Neural cell (in vitro differentiated cells): ENCODE measurements at regions not wholly inside any gene's neighbourhood (a gene's known extent, or its start where the extent isn't known, plus 50 kb on each side); places are given as distances from the start of the nearest gene placed in this dataset.
"Not testable (repeated sequence)": the region's sequence is repeated elsewhere in the genome, so short reads cannot be mapped to it uniquely, and the experiment has no call there.

ENCODE experiments used
- H2AFZ ChIP-seq: fragments of 200-600, 300-800 bp; sonication (generic), shearing (Covaris generic); 2 replicates; pipeline ENCODE4 v1.6.0; 2014; ENCODE audit warnings: low read depth, mild to moderate bottlenecking, antibody characterized with exemption, low read length, moderate library complexity
- H3F3A ChIP-seq: fragments of 200-600 bp; shearing (Covaris generic); 2 replicates; pipeline ENCODE4 v1.6.1; 2016; ENCODE audit warnings: mild to moderate bottlenecking, moderate library complexity, mixed read lengths, antibody characterized with exemption, low read length; ENCODE audit not compliant: insufficient read depth, poor library complexity, severe bottlenecking
- H3K27ac ChIP-seq: fragments of 200-600, 300-800 bp; sonication (generic), shearing (Covaris generic); 2 replicates; pipeline ENCODE4 v1.5.1; 2014; ENCODE audit warnings: mild to moderate bottlenecking, low read length, moderate library complexity
- H3K27me3 ChIP-seq: fragments of 300-800, 200-600 bp; sonication (generic), shearing (Covaris generic); 2 replicates; pipeline ENCODE4 v1.6.0; 2014; ENCODE audit warnings: mild to moderate bottlenecking, low read depth, low read length, moderate library complexity; ENCODE audit not compliant: insufficient read depth
- H3K36me3 ChIP-seq: fragments of 300-800, 200-600 bp; sonication (generic), shearing (Covaris generic); 2 replicates; pipeline ENCODE4 v1.5.1; 2014; ENCODE audit warnings: mild to moderate bottlenecking, antibody characterized with exemption, low read length, moderate library complexity; ENCODE audit not compliant: insufficient read depth
- H3K4me2 ChIP-seq: fragments of 300-800, 200-600 bp; sonication (generic), shearing (Covaris generic); 2 replicates; pipeline ENCODE4 v1.6.0; 2014; ENCODE audit warnings: mild to moderate bottlenecking, low read length
- H3K4me3 ChIP-seq: fragments of 300-800, 200-600 bp; sonication (generic), shearing (Covaris generic); 2 replicates; pipeline ENCODE4 v1.5.1; 2014; ENCODE audit warnings: mild to moderate bottlenecking, low read length, moderate library complexity
- H3K79me2 ChIP-seq: fragments of 200-600 bp; shearing (Covaris generic); replicated peaks from 2 replicates; pipeline ENCODE4 v1.6.0; 2014; ENCODE audit warnings: mild to moderate bottlenecking, low read length, moderate library complexity; ENCODE audit not compliant: insufficient read depth
- H3K9ac ChIP-seq: fragments of 300-800, 200-600 bp; sonication (generic), shearing (Covaris generic); 2 replicates; pipeline ENCODE4 v1.6.1; 2016; ENCODE audit warnings: mild to moderate bottlenecking, low read length, mixed read lengths
- H3K9me2 ChIP-seq: fragments of 200-600 bp; shearing (Covaris generic); 2 replicates; pipeline ENCODE4 v1.6.1; 2016; ENCODE audit warnings: mild to moderate bottlenecking, low read length, mixed read lengths; ENCODE audit not compliant: insufficient read depth
- H3K9me3 ChIP-seq: fragments of 200-600, 300-800 bp; sonication (generic), shearing (Covaris generic); 2 replicates; pipeline ENCODE4 v1.6.1; 2016; ENCODE audit warnings: mild to moderate bottlenecking, mixed run types, low read length, moderate library complexity, mixed read lengths
- H4K20me1 ChIP-seq: fragments of 200-600 bp; shearing (Covaris generic); 2 replicates; pipeline ENCODE4 v1.6.1; 2016; ENCODE audit warnings: mild to moderate bottlenecking, mixed run types; ENCODE audit not compliant: insufficient read depth
- CTCF ChIP-seq: fragments of 450-650 bp; IDR thresholded peaks from 2 replicates; pipeline ENCODE4 v1.5.1; 2014; ENCODE audit warnings: antibody characterized with exemption, mild to moderate bottlenecking, moderate library complexity; ENCODE audit not compliant: poor library complexity, severe bottlenecking
- EP300 ChIP-seq: fragments of 450-650 bp; conservative IDR thresholded peaks from 2 replicates; pipeline ENCODE4 v1.6.1; 2014; ENCODE audit warnings: antibody characterized with exemption, mild to moderate bottlenecking, moderate library complexity; ENCODE audit not compliant: poor library complexity, severe bottlenecking
- EZH2 ChIP-seq: fragments of 200-600, 300-800 bp; shearing (Covaris generic), sonication (generic); IDR thresholded peaks from 2 replicates; pipeline ENCODE4 v1.6.1; 2014; ENCODE audit warnings: antibody characterized with exemption, low read length, borderline replicate concordance, mild to moderate bottlenecking; ENCODE audit not compliant: insufficient read depth, poor library complexity, severe bottlenecking
- MXI1 ChIP-seq: fragments of 450-650 bp; conservative IDR thresholded peaks from 2 replicates; pipeline ENCODE4 v1.6.1; 2014; ENCODE audit warnings: antibody characterized with exemption, mild to moderate bottlenecking; ENCODE audit not compliant: poor library complexity, severe bottlenecking
- POLR2AphosphoS5 ChIP-seq: IDR thresholded peaks from 2 replicates; pipeline ENCODE4 v1.6.1; 2012
- RAD21 ChIP-seq: fragments of 450-650 bp; conservative IDR thresholded peaks from 2 replicates; pipeline ENCODE4 v1.6.1; 2014; ENCODE audit warnings: antibody characterized with exemption, mild to moderate bottlenecking, moderate library complexity
- REST ChIP-seq: IDR thresholded peaks from 2 replicates; pipeline ENCODE4 v1.6.1; 2012; ENCODE audit warnings: borderline replicate concordance
- SMC3 ChIP-seq: fragments of 450-650 bp; conservative IDR thresholded peaks from 2 replicates; pipeline ENCODE4 v1.6.1; 2014; ENCODE audit warnings: antibody characterized with exemption, mild to moderate bottlenecking, moderate library complexity; ENCODE audit not compliant: poor library complexity
- TAF1 ChIP-seq: IDR thresholded peaks from 2 replicates; pipeline ENCODE4 v1.6.1; 2012; ENCODE audit warnings: low read depth

DNA sequence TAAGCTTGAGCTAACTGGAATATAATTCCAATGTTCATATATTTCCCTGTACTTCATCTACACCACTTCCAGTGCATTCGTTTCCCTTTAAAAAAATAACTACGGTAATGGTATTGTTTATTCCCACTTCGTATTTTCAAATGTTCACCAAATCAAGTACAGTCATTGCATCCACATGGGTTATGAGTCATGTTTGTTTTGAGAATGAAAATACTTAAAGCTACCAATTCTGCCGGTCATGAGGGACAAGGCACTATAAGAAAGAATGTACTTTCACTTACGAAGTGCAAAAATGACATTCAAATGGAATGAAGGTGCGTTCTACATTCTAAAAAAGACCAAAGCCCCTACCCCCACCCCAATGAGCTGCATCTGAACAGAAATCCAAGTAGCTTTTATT lies 174.4 kb upstream of the FGF13 start:
- Histone ChIP-seq H3K9me3 (no peaks in the 10 kb centered on the region), H3K4me2 (no peak overlapping the region), H2AFZ (no peak overlapping the region), H3K27me3 (no peaks in the 10 kb centered on the region), H3K9ac (no peak overlapping the region), H3K9me2 (no peaks in the 10 kb centered on the region), H3K27ac (no peak overlapping the region), H4K20me1 (no peaks in the 10 kb centered on the region), H3F3A (no peaks in the 10 kb centered on the region), H3K36me3 (no peaks in the 10 kb centered on the region), H3K79me2 (no peaks in the 10 kb centered on the region), H3K4me3 (no peak overlapping the region)
- TF ChIP-seq REST (no peak), POLR2AphosphoS5 (no peak), RAD21 (no peak), MXI1 (no peak), EP300 (no peak), SMC3 (no peak), TAF1 (no peak), CTCF (no peak), EZH2 (no peak)

- not testable (repeated sequence) for H4K20me1 ChIP-seq, H2AFZ ChIP-seq, H3K9ac ChIP-seq, H3K4me3 ChIP-seq, H3K36me3 ChIP-seq, H3K4me2 ChIP-seq, H3K9me2 ChIP-seq, H3K79me2 ChIP-seq, H3F3A ChIP-seq, H3K27ac ChIP-seq, H3K9me3 ChIP-seq, H3K27me3 ChIP-seq
Measured at GRCh38 chrX:138880293-138880692, 168.8 kb upstream of the FGF13 start.

- Histone ChIP-seq H3K27ac (no peak overlapping the region), H3K4me3 (no peak overlapping the region), H3K9me3 (no peaks in the 10 kb centered on the region), H3K4me2 (no peak overlapping the region), H3K9me2 (no peaks in the 10 kb centered on the region), H2AFZ (no peak overlapping the region), H3F3A (no peaks in the 10 kb centered on the region), H3K36me3 (no peaks in the 10 kb centered on the region), H4K20me1 (no peaks in the 10 kb centered on the region), H3K27me3 (no peaks in the 10 kb centered on the region), H3K79me2 (no peaks in the 10 kb centered on the region), H3K9ac (no peak overlapping the region)
- no peak for TF ChIP-seq EP300
- no peak for TF ChIP-seq TAF1
- no peak for TF ChIP-seq EZH2
- no peak for TF ChIP-seq POLR2AphosphoS5
- TF ChIP-seq REST = no peak
- no peak for TF ChIP-seq RAD21
- TF ChIP-seq SMC3 = no peak
- no peak for TF ChIP-seq CTCF
- TF ChIP-seq MXI1 = no peak
Measured at GRCh38 chrX:138877746-138878145, 166.2 kb upstream of the FGF13 start.
